IMR-90 (cell line): ENCODE measurements at regions not wholly inside any gene's neighbourhood (a gene's known extent, or its start where the extent isn't known, plus 50 kb on each side); places are given as distances from the start of the nearest gene placed in this dataset.

Experiments
- ATAC-seq: fragments of 200-7000 bp; cut with Tn5 transposase; 2 replicates; pipeline ENCODE4 v1.9.1; 2020; ENCODE audit warnings: low read depth, mild to moderate bottlenecking, moderate library complexity
- BruUV-seq: library from RNA; stranded (reverse); fragments of 400-500 nt; replicated peaks from 2 replicates; lab custom pipeline; 2021; lab: Mats Ljungman, UMichigan
- CTCF ChIA-PET: fragments of 300-600 bp; formaldehyde crosslinking; extraction: SDS; loops from one replicate; lab custom pipeline; 2021; ENCODE audit warnings: antibody characterized with exemption; lab: Yijun Ruan, JAX
- POLR2A ChIA-PET: fragments of 300-600 bp; sonication (Branson Sonifier 250); formaldehyde crosslinking; loops from one replicate; lab custom pipeline; 2022; ENCODE audit warnings: antibody characterized with exemption; ENCODE audit not compliant: unreplicated experiment; lab: Charles Lee
- DNase-seq: peaks from one replicate; pipeline ENCODE4 v3.0.0; 2013
- H2AFZ ChIP-seq: replicated peaks from 2 replicates; pipeline ENCODE3; 2013; ENCODE audit warnings: low read length, mild to moderate bottlenecking; ENCODE audit not compliant: poor library complexity
- H2AK5ac ChIP-seq: 2 replicates; pipeline ENCODE4 v1.6.1; 2013; ENCODE audit warnings: low read depth, low read length, inconsistent platforms
- H2AK9ac ChIP-seq: replicated peaks from 2 replicates; pipeline ENCODE3; 2013; ENCODE audit warnings: mild to moderate bottlenecking, low read depth, low read length, moderate library complexity; ENCODE audit not compliant: poor library complexity
- H2BK120ac ChIP-seq: 2 replicates; pipeline ENCODE4 v1.6.1; 2013; ENCODE audit warnings: low read depth, low read length, inconsistent platforms
- H2BK15ac ChIP-seq: 3 replicates; pipeline ENCODE4 v1.6.1; 2013; ENCODE audit warnings: low read depth, low read length, inconsistent platforms
- H2BK20ac ChIP-seq: 2 replicates; pipeline ENCODE4 v1.6.1; 2013; ENCODE audit warnings: low read depth, mild to moderate bottlenecking, inconsistent platforms, low read length, moderate library complexity
- H2BK5ac ChIP-seq: 2 replicates; pipeline ENCODE4 v1.6.1; 2013; ENCODE audit warnings: mild to moderate bottlenecking, low read depth, low read length, inconsistent platforms; ENCODE audit not compliant: poor library complexity, severe bottlenecking
- H3K14ac ChIP-seq: replicated peaks from 2 replicates; pipeline ENCODE4 v1.6.1; 2013; ENCODE audit warnings: low read depth, low read length, inconsistent platforms
- H3K18ac ChIP-seq: 2 replicates; pipeline ENCODE4 v1.6.1; 2013; ENCODE audit warnings: low read depth, low read length, control low read depth
- H3K23ac ChIP-seq: 2 replicates; pipeline ENCODE4 v1.6.1; 2013; ENCODE audit warnings: low read depth, low read length, inconsistent platforms
- H3K27ac ChIP-seq: 2 replicates; pipeline ENCODE4 v1.5.1; 2013; ENCODE audit warnings: mild to moderate bottlenecking, control low read depth, low read length; ENCODE audit not compliant: insufficient read depth
- H3K27me3 ChIP-seq: 2 replicates; pipeline ENCODE4 v1.6.1; 2013; ENCODE audit warnings: low read length; ENCODE audit not compliant: control insufficient read depth, insufficient read depth
- H3K36me3 ChIP-seq: 2 replicates; pipeline ENCODE4 v1.6.1; 2013; ENCODE audit warnings: low read length, mixed read lengths; ENCODE audit not compliant: control insufficient read depth, insufficient read depth
- H3K4ac ChIP-seq: 2 replicates; pipeline ENCODE4 v1.6.1; 2013; ENCODE audit warnings: low read depth, low read length, inconsistent platforms
- H3K4me1 ChIP-seq: 2 replicates; pipeline ENCODE4 v1.6.1; 2013; ENCODE audit warnings: low read length, mixed read lengths; ENCODE audit not compliant: control insufficient read depth, insufficient read depth
- H3K4me2 ChIP-seq: 2 replicates; pipeline ENCODE4 v1.6.1; 2013; ENCODE audit warnings: low read depth, mild to moderate bottlenecking, control low read depth, low read length, moderate library complexity
- H3K4me3 ChIP-seq: 2 replicates; pipeline ENCODE4 v1.5.1; 2013; ENCODE audit warnings: low read depth, mild to moderate bottlenecking, control low read depth, low read length, moderate library complexity; ENCODE audit not compliant: insufficient read depth
- H3K56ac ChIP-seq: 2 replicates; pipeline ENCODE4 v1.6.1; 2013; ENCODE audit warnings: low read length, inconsistent platforms; ENCODE audit not compliant: insufficient read depth; ENCODE audit errors: extremely low read depth
- H3K79me1 ChIP-seq, 2 experiments: 2 replicates each; pipeline ENCODE4 v1.6.1; 2013; ENCODE audit warnings: low read length in 2 of 2, inconsistent platforms in 1 of 2, low read depth in 1 of 2
- H3K9ac ChIP-seq: 2 replicates; pipeline ENCODE4 v1.6.1; 2013; ENCODE audit warnings: low read depth, low read length, control low read depth
- H3K9me1 ChIP-seq: 2 replicates; pipeline ENCODE4 v1.6.1; 2013; ENCODE audit warnings: low read length, inconsistent platforms; ENCODE audit not compliant: insufficient read depth
- H3K9me3 ChIP-seq: 2 replicates; pipeline ENCODE4 v1.6.1; 2013; ENCODE audit warnings: low read length; ENCODE audit not compliant: control insufficient read depth, insufficient read depth
- H4K20me1 ChIP-seq: 2 replicates; pipeline ENCODE4 v1.6.1; 2013; ENCODE audit warnings: low read length, inconsistent platforms; ENCODE audit not compliant: insufficient read depth
- H4K5ac ChIP-seq: 2 replicates; pipeline ENCODE4 v1.6.1; 2013; ENCODE audit warnings: mild to moderate bottlenecking, low read depth, low read length, control low read depth
- H4K8ac ChIP-seq, 2 experiments: 2 replicates each; pipeline ENCODE4 v1.6.1; 2013; ENCODE audit warnings: low read depth in 2 of 2, low read length in 2 of 2, control low read depth in 1 of 2, inconsistent platforms in 1 of 2
- H4K91ac ChIP-seq: 2 replicates; pipeline ENCODE4 v1.6.1; 2013; ENCODE audit warnings: low read depth, low read length, inconsistent platforms; ENCODE audit not compliant: insufficient read depth
- CEBPB ChIP-seq: IDR thresholded peaks from 2 replicates; pipeline ENCODE4 v1.6.1; 2012; ENCODE audit warnings: low read depth, low read length, improper control_type of control experiment
- CHD1 ChIP-seq: IDR thresholded peaks from 2 replicates; pipeline ENCODE4 v1.6.1; 2012; ENCODE audit warnings: low read depth, low read length, improper control_type of control experiment
- FOS ChIP-seq: fragments of 150-350 bp; IDR thresholded peaks from 2 replicates; pipeline ENCODE4 v1.6.1; 2016; ENCODE audit warnings: low read depth, low read length
- MAFK ChIP-seq: IDR thresholded peaks from 2 replicates; pipeline ENCODE4 v1.6.1; 2012; ENCODE audit warnings: low read depth, low read length, improper control_type of control experiment
- MAZ ChIP-seq: IDR thresholded peaks from 2 replicates; pipeline ENCODE4 v1.6.1; 2012; ENCODE audit warnings: low read depth, mild to moderate bottlenecking, low read length, improper control_type of control experiment, moderate library complexity, borderline replicate concordance
- MXI1 ChIP-seq: IDR thresholded peaks from 2 replicates; pipeline ENCODE4 v1.6.1; 2012; ENCODE audit warnings: low read depth, mild to moderate bottlenecking, low read length, moderate library complexity, borderline replicate concordance
- NFE2L2 ChIP-seq: fragments of 150-350 bp; IDR thresholded peaks from 2 replicates; pipeline ENCODE4 v1.6.1; 2016; ENCODE audit warnings: low read depth, mild to moderate bottlenecking, low read length
- POLR2A ChIP-seq: IDR thresholded peaks from 2 replicates; pipeline ENCODE4 v1.6.1; 2012; ENCODE audit warnings: mild to moderate bottlenecking, low read depth, low read length
- RAD21 ChIP-seq: IDR thresholded peaks from 2 replicates; pipeline ENCODE4 v1.6.1; 2012; ENCODE audit warnings: low read length, improper control_type of control experiment
- RCOR1 ChIP-seq: IDR thresholded peaks from 2 replicates; pipeline ENCODE4 v1.6.1; 2012; ENCODE audit warnings: mild to moderate bottlenecking, low read length, improper control_type of control experiment; ENCODE audit not compliant: insufficient replicate concordance
- RFX5 ChIP-seq: IDR thresholded peaks from 2 replicates; pipeline ENCODE4 v1.8.0; 2012; ENCODE audit warnings: low read depth, mild to moderate bottlenecking, low read length, moderate library complexity
- SMC3 ChIP-seq: fragments of 150-350 bp; IDR thresholded peaks from 2 replicates; pipeline ENCODE4 v1.6.1; 2016; ENCODE audit warnings: low read depth, mild to moderate bottlenecking, antibody characterized with exemption, low read length, moderate library complexity
- dilution Hi-C: fragments of 300-500 bp; cut with HindIII; formaldehyde crosslinking; loops from one replicate; pipeline ENCODE4 v1.14.3; 2018; ENCODE audit warnings: low sequenced_read_pairs; ENCODE audit not compliant: unreplicated experiment
- in situ Hi-C: fragments of 300-500 bp; cut with MboI; formaldehyde crosslinking; loops from 3 replicates; pipeline ENCODE4 v1.14.3; 2019; ENCODE audit warnings: low sequenced_read_pairs, inconsistent platforms, mixed read lengths
- intact Hi-C: fragments of 100-400 bp; cut with micrococcal nuclease; formaldehyde crosslinking; loops from 2 replicates; pipeline ENCODE4 v1.10.0; 2022
- TF ChIP-seq, protein P1 (sequence below): fragments of 150-350 bp; IDR thresholded peaks from 2 replicates; pipeline ENCODE4 v1.6.1; 2017; ENCODE audit warnings: mild to moderate bottlenecking, antibody characterized with exemption, low read length, low read depth
- TF ChIP-seq, protein P2 (sequence below): fragments of 150-350 bp; IDR thresholded peaks from 2 replicates; pipeline ENCODE4 v1.6.1; 2016; ENCODE audit warnings: low read depth, mild to moderate bottlenecking, low read length, moderate library complexity, borderline replicate concordance

DNA sequence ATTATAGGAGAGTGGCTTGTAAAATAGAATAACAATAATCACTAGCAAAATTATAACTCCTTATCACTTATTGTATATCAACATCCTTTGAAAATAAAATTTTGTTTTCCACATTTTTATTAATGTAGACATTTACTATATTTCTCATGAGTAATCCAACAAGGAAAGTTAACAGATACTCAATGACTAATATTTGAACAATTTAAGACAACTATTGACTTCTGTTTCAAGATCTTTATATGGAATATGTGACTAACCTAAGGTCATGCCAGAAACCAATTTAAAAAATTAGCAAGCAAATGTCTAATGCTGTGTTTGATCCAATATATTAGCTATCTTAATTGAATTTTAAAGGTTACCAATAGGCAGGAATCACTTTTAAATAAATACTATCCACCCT lies 638.5 kb upstream of the FLRT2 start:
- Histone ChIP-seq H2BK20ac (no peak overlapping the region), H2BK5ac (no peak overlapping the region), H2BK120ac (no peak overlapping the region), H4K5ac (no peak overlapping the region), H2BK15ac (no peak overlapping the region), H3K4me1 (no peaks in the 10 kb centered on the region), H2AK5ac (no peak overlapping the region), H3K4me3 (no peak overlapping the region), H3K9me3 (no peaks in the 10 kb centered on the region; the same call in 1 of the 2 replicates), H3K23ac (no peak overlapping the region), H3K56ac (no peak overlapping the region), H3K36me3 (no peaks in the 10 kb centered on the region), H4K20me1 (no peaks in the 10 kb centered on the region), H2AK9ac (no peak overlapping the region), H4K8ac (no peak overlapping the region), H3K18ac (no peak overlapping the region), H3K9ac (no peak overlapping the region), H3K79me1 (no peaks in the 10 kb centered on the region), H3K4me2 (no peak overlapping the region), H3K14ac (no peak overlapping the region), H3K4ac (no peak overlapping the region), H3K9me1 (no peaks in the 10 kb centered on the region), H3K27me3 (no peaks in the 10 kb centered on the region), H3K27ac (no peak overlapping the region), H2AFZ (no peak overlapping the region), H4K91ac (no peak overlapping the region)
- in situ Hi-C loops (no loop called here), dilution Hi-C loops (no loop called here), intact Hi-C loops (no loop called here)
- no peak for TF ChIP-seq RAD21
- no peak for TF ChIP-seq CHD1
- TF ChIP-seq, protein P1, sequence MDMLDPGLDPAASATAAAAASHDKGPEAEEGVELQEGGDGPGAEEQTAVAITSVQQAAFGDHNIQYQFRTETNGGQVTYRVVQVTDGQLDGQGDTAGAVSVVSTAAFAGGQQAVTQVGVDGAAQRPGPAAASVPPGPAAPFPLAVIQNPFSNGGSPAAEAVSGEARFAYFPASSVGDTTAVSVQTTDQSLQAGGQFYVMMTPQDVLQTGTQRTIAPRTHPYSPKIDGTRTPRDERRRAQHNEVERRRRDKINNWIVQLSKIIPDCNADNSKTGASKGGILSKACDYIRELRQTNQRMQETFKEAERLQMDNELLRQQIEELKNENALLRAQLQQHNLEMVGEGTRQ = no peak
- TF ChIP-seq FOS = no peak
- TF ChIP-seq RFX5 = no peak
- TF ChIP-seq MXI1 = no peak
- TF ChIP-seq RCOR1 = no peak
- no peak for TF ChIP-seq CEBPB
- TF ChIP-seq, protein P2, sequence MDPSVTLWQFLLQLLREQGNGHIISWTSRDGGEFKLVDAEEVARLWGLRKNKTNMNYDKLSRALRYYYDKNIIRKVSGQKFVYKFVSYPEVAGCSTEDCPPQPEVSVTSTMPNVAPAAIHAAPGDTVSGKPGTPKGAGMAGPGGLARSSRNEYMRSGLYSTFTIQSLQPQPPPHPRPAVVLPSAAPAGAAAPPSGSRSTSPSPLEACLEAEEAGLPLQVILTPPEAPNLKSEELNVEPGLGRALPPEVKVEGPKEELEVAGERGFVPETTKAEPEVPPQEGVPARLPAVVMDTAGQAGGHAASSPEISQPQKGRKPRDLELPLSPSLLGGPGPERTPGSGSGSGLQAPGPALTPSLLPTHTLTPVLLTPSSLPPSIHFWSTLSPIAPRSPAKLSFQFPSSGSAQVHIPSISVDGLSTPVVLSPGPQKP = no peak
- no peak for TF ChIP-seq MAFK
- no peak for TF ChIP-seq POLR2A
- no peak for TF ChIP-seq SMC3
- TF ChIP-seq MAZ = no peak
- no peak for TF ChIP-seq NFE2L2
- ATAC-seq (no peak), DNase-seq (no peak)
- ChIA-PET POLR2A (no interaction called here), CTCF (no interaction called here)
- no TSS peak for BruUV-seq
